K562 (cell line): ENCODE measurements at regions not wholly inside any gene's neighbourhood (a gene's known extent, or its start where the extent isn't known, plus 50 kb on each side); places are given as distances from the start of the nearest gene placed in this dataset.
"Not testable (repeated sequence)": the region's sequence is repeated elsewhere in the genome, so short reads cannot be mapped to it uniquely, and the experiment has no call there.

Source experiments
- ATAC-seq: fragments of 200-7000 bp; cut with Tn5 transposase; 3 replicates; pipeline ENCODE4 v1.9.1; 2020; ENCODE audit warnings: moderate library complexity
- BruUV-seq: library from RNA; stranded (reverse); fragments of 400-500 nt; replicated peaks from 2 replicates; lab custom pipeline; 2021; lab: Mats Ljungman, UMichigan
- CTCF ChIA-PET: fragments of 300-600 bp; formaldehyde crosslinking; extraction: SDS; loops from one replicate; lab custom pipeline; 2021; ENCODE audit warnings: low intra/inter-chr PET ratio; lab: Yijun Ruan, JAX
- POLR2A ChIA-PET: fragments of 300-600, 350-650 bp; sonication (Branson Sonifier 250); formaldehyde crosslinking; extraction: SDS; loops from one replicate; lab custom pipeline; 2021; ENCODE audit warnings: antibody characterized with exemption, inconsistent platforms; lab: Yijun Ruan, JAX
- DNase-seq, 4 experiments: peaks; one replicate each; pipeline versions ENCODE4 v3.0.0 to v3.0.0-alpha.2; 2011 to 2018; ENCODE audit warnings: low spot score in 3 of 4, mixed read lengths in 3 of 4; ENCODE audit errors: extremely low read depth in 1 of 4
- FAIRE-seq: peaks from 2 replicates; lab custom pipeline; 2011; peaks lifted over from hg19 to GRCh38; lab: Jason Lieb, UNC
- H2AFZ ChIP-seq: 2 replicates; pipeline ENCODE4 v1.6.0; 2011; ENCODE audit warnings: low read depth, low read length, control low read depth, inconsistent platforms
- H3K27ac ChIP-seq: fragments of 200-600 bp; 3 replicates; pipeline ENCODE4 v1.8.0; 2011; ENCODE audit warnings: low read depth, mild to moderate bottlenecking, control low read depth, inconsistent platforms, low read length, moderate library complexity, mixed read lengths; ENCODE audit errors: extremely low read depth
- H3K27me3 ChIP-seq, 2 experiments: fragments of 300-600 bp in 1 of 2; 2 replicates in 1 of 2; 3 replicates in 1 of 2; pipeline versions ENCODE4 v1.6.0 to v1.8.0; 2011; ENCODE audit warnings: inconsistent platforms in 2 of 2, low read length in 2 of 2, mild to moderate bottlenecking in 1 of 2, mixed read lengths in 1 of 2, moderate library complexity in 1 of 2; ENCODE audit not compliant: control insufficient read depth in 2 of 2, insufficient read depth in 2 of 2
- H3K36me3 ChIP-seq: fragments of 300-600 bp; 3 replicates; pipeline ENCODE4 v1.8.0; 2011; ENCODE audit warnings: mild to moderate bottlenecking, low read length, inconsistent platforms; ENCODE audit not compliant: control insufficient read depth, insufficient read depth
- H3K4me1 ChIP-seq, 2 experiments: fragments of 200-600 bp in 1 of 2; replicated peaks in 1 of 2; 2 replicates in 1 of 2; 3 replicates in 1 of 2; pipeline versions ENCODE4 v1.5.1 to v1.8.0; 2011; ENCODE audit warnings: inconsistent platforms in 2 of 2, low read length in 2 of 2, mild to moderate bottlenecking in 1 of 2, mixed read lengths in 1 of 2, moderate library complexity in 1 of 2; ENCODE audit not compliant: control insufficient read depth in 2 of 2, insufficient read depth in 2 of 2
- H3K4me2 ChIP-seq: 2 replicates; pipeline ENCODE4 v1.6.1; 2011; ENCODE audit warnings: low read length, control low read depth, inconsistent platforms, mixed read lengths; ENCODE audit not compliant: insufficient read depth
- H3K4me3 ChIP-seq: fragments of 200-600 bp; sonication (generic), shearing (Covaris generic); 2 replicates; pipeline ENCODE4 v1.5.1; 2016; ENCODE audit warnings: control low read depth, inconsistent platforms
- H3K79me2 ChIP-seq: fragments of 200-600 bp; 3 replicates; pipeline ENCODE4 v1.8.0; 2011; ENCODE audit warnings: low read length, inconsistent platforms; ENCODE audit not compliant: control insufficient read depth, insufficient read depth
- H3K9ac ChIP-seq, 2 experiments: 2 replicates each; pipeline versions ENCODE4 v1.6.0 to v1.6.1; 2011; ENCODE audit warnings: low read depth in 2 of 2, low read length in 2 of 2, control low read depth in 1 of 2, inconsistent platforms in 1 of 2, mild to moderate bottlenecking in 1 of 2, mixed read lengths in 1 of 2; ENCODE audit not compliant: insufficient read depth in 1 of 2
- H3K9me1 ChIP-seq: one replicate; pipeline ENCODE4 v1.6.0; 2011; ENCODE audit warnings: inconsistent platforms, mild to moderate bottlenecking, low read length, moderate library complexity; ENCODE audit not compliant: control insufficient read depth, insufficient read depth
- H3K9me3 ChIP-seq: replicated peaks from 2 replicates; pipeline ENCODE4 v1.5.1; 2011; ENCODE audit warnings: low read depth, low read length, inconsistent platforms; ENCODE audit not compliant: control insufficient read depth, insufficient read depth
- H4K20me1 ChIP-seq: replicated peaks from 2 replicates; pipeline ENCODE4 v1.6.1; 2011; ENCODE audit warnings: low read length, inconsistent platforms, mixed read lengths; ENCODE audit not compliant: control insufficient read depth, insufficient read depth
- KDM1A ChIP-seq, 2 experiments: fragments of 450-650 bp; IDR thresholded peaks; 2 replicates each; pipeline ENCODE4 v1.6.1; 2016; ENCODE audit warnings: mild to moderate bottlenecking in 2 of 2
- ZNF146 ChIP-seq: IDR thresholded peaks from one replicate; pipeline ENCODE4 v1.6.1; 2018; ENCODE audit warnings: missing compliant biosample characterization; ENCODE audit not compliant: unreplicated experiment
- ZNF507 ChIP-seq: conservative IDR thresholded peaks from 2 replicates; pipeline ENCODE4 v1.6.1; 2017; ENCODE audit warnings: missing genetic modification characterization, missing compliant biosample characterization
- WGBS: fragments of 100-300 bp; shearing (Covaris generic); methylation state at CpG from one replicate; pipeline ENCODE4 v1.1.6; 2016; ENCODE audit warnings: low coverage, mixed read lengths; ENCODE audit not compliant: insufficient coverage; ENCODE audit errors: missing lambda C conversion rate; 5-methylcytosine and 5-hydroxymethylcytosine counted together
- in situ Hi-C: fragments of 300-500 bp; cut with MboI; formaldehyde crosslinking; loops from 4 replicates; pipeline ENCODE4 v1.15.0; 2018; ENCODE audit warnings: inconsistent platforms, mixed read lengths
- intact Hi-C: fragments of 100-400 bp; cut with micrococcal nuclease; formaldehyde crosslinking; loops from 2 replicates; pipeline ENCODE4 v1.14.2; 2022

GRCh38 chr5:78715351-78715750 is 66.8 kb upstream of the LHFPL2 start:
- H3K4me2 ChIP-seq, H3K9me3 ChIP-seq, H3K4me3 ChIP-seq, H3K9me1 ChIP-seq, H3K27ac ChIP-seq, H2AFZ ChIP-seq, H3K36me3 ChIP-seq, FAIRE-seq, H4K20me1 ChIP-seq, H3K79me2 ChIP-seq, H3K4me1 ChIP-seq, CTCF ChIA-PET, BruUV-seq, intact Hi-C loops, DNase-seq, in situ Hi-C loops, H3K9ac ChIP-seq, ATAC-seq, POLR2A ChIA-PET: not testable (repeated sequence)
- 0 out of 4 replicates have a peak, but pooled peaks of 1 of the 2 experiments have one; percentile 31 for TF ChIP-seq KDM1A (IDR thresholded peaks at IDR 0.05)
- peak; percentile 48 for TF ChIP-seq ZNF146
- 31% methylated on average over 3 of the region's 3 CpGs for WGBS
- peaks cover 9 to 27% of the 10 kb centered on the region in 2 experiments; a peak in 3 of 5 replicates for H3K27me3 ChIP-seq

GRCh38 chr5:78711670-78712069 is 63.1 kb upstream of the LHFPL2 start:
- H3K27me3 ChIP-seq, DNase-seq: not testable (repeated sequence)

GRCh38 chr5:78709729-78710430 is 61.3 kb upstream of the LHFPL2 start:
- H4K20me1 ChIP-seq, H3K4me3 ChIP-seq, H3K27ac ChIP-seq, BruUV-seq, H3K27me3 ChIP-seq, H3K79me2 ChIP-seq, H3K36me3 ChIP-seq, H3K9ac ChIP-seq, H3K9me1 ChIP-seq, ATAC-seq, H3K4me2 ChIP-seq, H3K4me1 ChIP-seq, DNase-seq, FAIRE-seq, in situ Hi-C loops, H3K9me3 ChIP-seq, POLR2A ChIA-PET, CTCF ChIA-PET, H2AFZ ChIP-seq, intact Hi-C loops: not testable (repeated sequence)
- WGBS = 27% methylated on average over 18 of the region's 18 CpGs

More at GRCh38 chr5:78711670-78712069, 63.1 kb upstream of the LHFPL2 start:
- H3K79me2 ChIP-seq, CTCF ChIA-PET, intact Hi-C loops, H3K36me3 ChIP-seq, H3K9ac ChIP-seq, ATAC-seq, H3K27ac ChIP-seq, H3K4me1 ChIP-seq, H3K9me3 ChIP-seq, H4K20me1 ChIP-seq, POLR2A ChIA-PET, H3K9me1 ChIP-seq, in situ Hi-C loops, BruUV-seq, FAIRE-seq, H3K4me2 ChIP-seq, H2AFZ ChIP-seq, H3K4me3 ChIP-seq: not testable (repeated sequence)
- peak; percentile 93 for TF ChIP-seq ZNF507
